Bone marrow (tissue), 2 donors: ENCODE measurements at regions not wholly inside any gene's neighbourhood (a gene's known extent, or its start where the extent isn't known, plus 50 kb on each side); places are given as distances from the start of the nearest gene placed in this dataset.
"Not testable (repeated sequence)": the region's sequence is repeated elsewhere in the genome, so short reads cannot be mapped to it uniquely, and the experiment has no call there.

ENCODE experiments used
- DNase-seq, 2 donors: peaks; one replicate each; lab custom pipeline; 2025; lab: John Stamatoyannopoulos, UW

GRCh38 chr6:167709776-167710336 is 116.9 kb upstream of the AFDN start:
- not testable (repeated sequence) for DNase-seq

- DNase-seq, result no peak
These were observed 116.3 kb upstream of the AFDN start for GRCh38 chr6:167710363-167710920.

- no peak for DNase-seq
These were observed 115.5 kb upstream of the AFDN start for GRCh38 chr6:167711211-167711610.

GRCh38 chr6:167711768-167712730 is 114.7 kb upstream of the AFDN start:
- no peak for DNase-seq

- DNase-seq, result no peak
These were observed 113.8 kb upstream of the AFDN start for GRCh38 chr6:167712731-167713475.

GRCh38 chr6:167714152-167714551 is 112.6 kb upstream of the AFDN start:
- DNase-seq, result no peak

GRCh38 chr6:167717455-167717854 is 109.3 kb upstream of the AFDN start:
- no peak for DNase-seq

GRCh38 chr6:167717867-167718266 is 108.8 kb upstream of the AFDN start:
- no peak for DNase-seq

GRCh38 chr6:167719920-167720319 is 106.8 kb upstream of the AFDN start:
- DNase-seq, result no peak

GRCh38 chr6:167720456-167721285 is 106.0 kb upstream of the AFDN start:
- DNase-seq, result no peak

- DNase-seq, result no peak
These were observed 105.4 kb upstream of the AFDN start for GRCh38 chr6:167721291-167721690.

- no peak for DNase-seq
These were observed 103.9 kb upstream of the AFDN start for GRCh38 chr6:167722634-167723309.

GRCh38 chr6:167726043-167726621 is 100.6 kb upstream of the AFDN start:
- no peak for DNase-seq

- DNase-seq, result no peak
These were observed 96.3 kb upstream of the AFDN start for GRCh38 chr6:167730441-167730840.

GRCh38 chr6:167731216-167731615 is 95.5 kb upstream of the AFDN start:
- no peak for DNase-seq

GRCh38 chr6:167731731-167732422 is 94.8 kb upstream of the AFDN start:
- no peak for DNase-seq

- DNase-seq, result no peak
These were observed 92.7 kb upstream of the AFDN start for GRCh38 chr6:167733740-167734661.

GRCh38 chr6:167734662-167735083 is 92.0 kb upstream of the AFDN start:
- no peak for DNase-seq
